Cardiac fibroblast (primary cell): ENCODE measurements at regions not wholly inside any gene's neighbourhood (a gene's known extent, or its start where the extent isn't known, plus 50 kb on each side); places are given as distances from the start of the nearest gene placed in this dataset.

Experiments
- DNase-seq, 2 donors: peaks; one replicate each; pipeline versions ENCODE4 v3.0.0 to v3.0.0-alpha.2; 2010; ENCODE audit warnings: low read depth in 2 of 2
- H3K4me3 ChIP-seq, 2 donors: replicated peaks in 1 of 2; 1 replicate in 1 of 2; 2 replicates in 1 of 2; pipeline ENCODE4 v1.5.1; 2011; ENCODE audit warnings: low read depth in 2 of 2, low read length in 2 of 2, mild to moderate bottlenecking in 2 of 2, moderate library complexity in 1 of 2
- TF ChIP-seq, protein P1 (sequence below): IDR thresholded peaks from one replicate; pipeline ENCODE4 v1.5.1; 2011; ENCODE audit warnings: low read depth, mild to moderate bottlenecking, low read length, inconsistent platforms

DNA sequence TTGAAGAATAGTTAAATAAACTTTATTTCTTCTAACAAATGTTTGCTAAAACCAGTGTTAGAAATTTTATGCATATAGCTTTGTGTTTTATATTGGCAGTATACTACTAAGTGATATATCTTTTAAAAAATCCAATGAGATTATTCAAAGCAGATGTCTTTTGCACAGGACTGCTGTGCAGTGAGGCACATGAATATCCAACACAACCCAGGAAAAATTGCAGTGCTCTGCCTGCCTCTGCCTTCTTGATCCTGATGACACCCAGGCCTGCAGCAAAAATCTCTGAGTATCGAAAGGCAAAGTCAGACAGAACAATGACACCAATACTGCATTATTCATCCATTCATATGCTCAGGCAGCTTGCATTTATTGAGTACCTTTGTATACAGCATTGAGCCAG is 1076.5 kb upstream of the ARRDC3 start:
- H3K4me3 ChIP-seq: no peak overlapping the region
- TF ChIP-seq, protein P1, sequence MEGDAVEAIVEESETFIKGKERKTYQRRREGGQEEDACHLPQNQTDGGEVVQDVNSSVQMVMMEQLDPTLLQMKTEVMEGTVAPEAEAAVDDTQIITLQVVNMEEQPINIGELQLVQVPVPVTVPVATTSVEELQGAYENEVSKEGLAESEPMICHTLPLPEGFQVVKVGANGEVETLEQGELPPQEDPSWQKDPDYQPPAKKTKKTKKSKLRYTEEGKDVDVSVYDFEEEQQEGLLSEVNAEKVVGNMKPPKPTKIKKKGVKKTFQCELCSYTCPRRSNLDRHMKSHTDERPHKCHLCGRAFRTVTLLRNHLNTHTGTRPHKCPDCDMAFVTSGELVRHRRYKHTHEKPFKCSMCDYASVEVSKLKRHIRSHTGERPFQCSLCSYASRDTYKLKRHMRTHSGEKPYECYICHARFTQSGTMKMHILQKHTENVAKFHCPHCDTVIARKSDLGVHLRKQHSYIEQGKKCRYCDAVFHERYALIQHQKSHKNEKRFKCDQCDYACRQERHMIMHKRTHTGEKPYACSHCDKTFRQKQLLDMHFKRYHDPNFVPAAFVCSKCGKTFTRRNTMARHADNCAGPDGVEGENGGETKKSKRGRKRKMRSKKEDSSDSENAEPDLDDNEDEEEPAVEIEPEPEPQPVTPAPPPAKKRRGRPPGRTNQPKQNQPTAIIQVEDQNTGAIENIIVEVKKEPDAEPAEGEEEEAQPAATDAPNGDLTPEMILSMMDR: no peak
- DNase-seq: no peak

DNA sequence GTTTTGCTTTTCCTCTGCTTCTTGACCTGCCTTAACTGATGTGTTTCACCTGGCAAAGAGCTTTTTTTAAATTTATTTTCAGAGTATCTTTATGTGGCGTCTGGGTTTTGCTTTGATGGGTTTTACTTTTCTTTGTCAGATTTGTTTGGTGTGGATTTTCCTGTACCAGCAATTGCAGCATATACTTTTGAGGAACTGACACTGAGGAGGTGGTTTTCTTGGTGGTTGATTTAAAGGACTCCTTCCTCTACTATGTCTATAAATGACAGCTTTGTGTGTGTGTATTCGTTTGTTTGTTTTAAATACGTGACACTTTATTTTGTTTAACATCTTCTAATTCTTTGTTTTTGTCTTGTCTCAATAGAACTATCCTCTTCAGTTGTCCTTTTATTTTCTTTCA is 1071.9 kb upstream of the ARRDC3 start:
- TF ChIP-seq, protein P1: no peak
- DNase-seq: no peak
- H3K4me3 ChIP-seq: no peak overlapping the region

DNA sequence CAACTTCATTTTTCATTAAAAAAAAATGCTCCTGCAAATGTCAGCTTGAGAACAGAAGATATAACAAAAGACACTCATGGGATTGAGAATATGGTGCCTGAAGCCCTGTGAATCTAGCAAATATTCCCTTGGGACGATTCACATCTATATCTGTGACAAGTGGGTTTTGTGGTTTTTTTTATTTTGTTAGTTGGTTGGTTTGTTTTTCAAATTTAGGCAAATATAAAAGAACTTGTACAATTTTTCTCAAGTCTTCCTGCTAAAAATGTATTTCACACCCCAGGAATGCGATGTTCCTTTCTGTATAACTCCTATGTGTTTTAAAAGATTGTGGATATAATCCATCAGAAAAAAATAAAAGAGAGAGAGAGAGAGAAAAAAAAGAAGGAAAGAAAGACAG is 1061.8 kb upstream of the ARRDC3 start:
- DNase-seq: no peak
- TF ChIP-seq, protein P1: no peak
- no peak overlapping the region for H3K4me3 ChIP-seq

DNA sequence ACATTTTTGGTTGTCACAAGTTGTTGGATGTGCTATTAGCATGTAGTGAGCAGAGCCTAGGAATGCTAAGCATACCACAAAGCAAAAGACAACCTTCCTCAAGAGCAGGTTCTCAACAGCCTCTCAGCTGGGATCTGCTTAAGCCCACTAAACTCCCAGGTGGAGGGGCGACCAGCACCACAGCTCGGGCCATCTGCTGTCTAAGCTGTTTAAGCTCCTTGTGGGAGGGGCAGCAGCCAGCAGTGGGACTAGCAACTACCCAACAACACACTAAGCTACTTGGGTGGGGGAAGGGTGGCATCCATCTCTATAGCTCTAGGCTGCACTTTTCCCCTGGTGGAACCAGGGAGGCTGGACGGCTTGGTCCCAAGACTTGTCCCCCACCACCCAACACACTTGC is 1052.7 kb upstream of the ARRDC3 start:
- DNase-seq: no peak
- TF ChIP-seq, protein P1: no peak
- H3K4me3 ChIP-seq: no peak overlapping the region

DNA sequence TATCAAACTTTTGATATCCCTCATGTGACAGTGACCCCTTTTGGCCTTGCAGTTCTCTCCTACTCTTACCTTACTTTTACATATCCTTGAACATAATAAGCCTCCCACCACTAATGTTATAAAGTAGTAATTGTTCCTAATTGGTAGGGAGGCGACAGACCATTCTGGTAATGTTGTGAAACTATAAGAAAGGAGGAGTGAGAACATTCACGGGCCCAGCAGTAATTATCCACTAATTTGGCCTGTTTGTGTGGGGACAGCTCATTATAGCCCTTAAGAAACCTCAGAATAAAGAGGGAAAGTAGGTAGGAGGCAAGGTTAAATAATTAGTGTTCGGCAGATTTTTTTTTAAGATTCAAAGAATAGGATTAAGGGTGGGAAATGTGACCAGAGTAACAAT is 1046.5 kb upstream of the ARRDC3 start:
- no peak overlapping the region for H3K4me3 ChIP-seq
- DNase-seq: no peak
- TF ChIP-seq, protein P1: no peak

DNA sequence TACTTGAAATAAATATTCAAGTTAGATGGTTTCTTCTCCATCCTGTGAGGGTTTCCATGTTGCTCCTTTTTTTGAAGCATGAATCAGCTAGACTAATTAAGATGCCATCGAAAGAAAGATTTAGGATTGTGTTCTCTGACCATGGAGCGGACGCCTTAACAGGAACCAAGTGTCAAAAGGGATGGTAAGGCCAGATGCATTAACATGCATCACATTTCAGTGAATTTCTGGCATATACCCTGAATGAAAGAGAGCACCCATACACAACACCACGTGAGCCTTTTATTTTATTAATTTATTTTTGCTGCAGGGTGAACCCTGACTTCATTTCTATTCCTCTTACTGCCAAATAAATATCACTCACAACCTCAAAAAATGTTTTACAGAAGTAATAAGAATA is 1045.3 kb upstream of the ARRDC3 start:
- H3K4me3 ChIP-seq: no peak overlapping the region
- TF ChIP-seq, protein P1: no peak
- no peak for DNase-seq

DNA sequence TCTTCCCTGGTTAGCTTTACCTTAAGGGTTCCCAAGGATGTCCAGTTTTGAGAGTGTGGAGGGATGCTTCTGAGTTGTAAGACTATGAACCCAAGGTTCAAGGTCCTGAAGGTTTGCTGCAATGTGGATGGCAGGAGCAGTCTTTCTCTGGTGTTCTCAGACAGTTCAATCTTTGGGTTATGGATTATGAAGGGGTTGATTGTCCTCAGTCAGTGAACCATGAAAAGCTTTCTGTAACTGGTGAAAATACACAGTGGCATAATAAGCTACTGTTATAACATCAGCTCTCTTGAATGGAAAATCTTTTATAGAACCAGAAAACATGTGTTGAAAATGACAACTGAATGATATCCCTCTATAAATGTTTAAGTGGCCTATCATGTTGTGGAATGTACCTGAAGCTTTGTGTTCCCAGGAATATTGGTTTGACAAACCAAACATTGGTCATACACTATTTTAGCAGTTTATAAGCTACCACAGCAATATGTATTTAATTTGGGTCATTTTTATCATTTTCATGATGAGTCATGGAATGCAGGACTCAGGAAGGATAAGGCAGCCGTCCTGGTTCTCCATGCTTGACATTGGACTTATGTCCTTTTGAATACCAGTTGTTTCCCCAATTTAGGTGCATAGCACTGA is 1041.8 kb upstream of the ARRDC3 start:
- TF ChIP-seq, protein P1: no peak

More for the DNA sequence above, 1041.8 kb upstream of the ARRDC3 start:
- no peak for DNase-seq
- no peak overlapping the region for H3K4me3 ChIP-seq
